ENCODE measurements at regions not wholly inside any gene's neighbourhood (a gene's known extent, or its start where the extent isn't known, plus 50 kb on each side); places are given as distances from the start of the nearest gene placed in this dataset.
"Not testable (repeated sequence)": the region's sequence is repeated elsewhere in the genome, so short reads cannot be mapped to it uniquely, and the experiment has no call there.

- no peak overlapping the region for H3K27ac ChIP-seq
- no peak for TF ChIP-seq CTCF (conservative IDR thresholded peaks at IDR 0.05)
These were observed 992.6 kb downstream of the PCDH9 start for GRCh38 chr13:66237411-66238062.

- TF ChIP-seq CTCF (conservative IDR thresholded peaks at IDR 0.05) = no peak
- no peak overlapping the region for H3K27ac ChIP-seq
These were observed 996.0 kb downstream of the PCDH9 start for GRCh38 chr13:66234159-66234558.

DNA sequence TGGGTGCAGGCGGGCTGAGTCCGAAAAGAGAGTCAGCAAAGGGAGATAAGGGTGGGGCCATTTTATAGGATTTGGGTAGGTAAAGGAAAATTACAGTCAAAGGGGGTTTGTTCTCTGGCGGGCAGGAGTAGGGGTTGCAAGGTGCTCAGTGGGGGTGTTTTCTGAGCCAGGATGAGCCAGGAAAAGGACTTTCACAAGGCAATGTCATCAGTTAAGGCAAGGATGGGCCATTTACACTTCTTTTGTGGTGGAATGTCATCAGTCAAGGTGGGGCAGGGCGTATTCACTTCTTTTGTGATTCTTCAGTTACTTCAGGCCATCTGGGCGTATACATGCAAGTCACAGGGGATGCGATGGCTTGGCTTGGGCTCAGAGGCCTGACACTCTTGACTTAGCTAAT lies 998.2 kb downstream of the PCDH9 start:
- not testable (repeated sequence) for H3K27ac ChIP-seq

GRCh38 chr13:66225072-66225471 lies 1005.1 kb downstream of the PCDH9 start:
- no peak for TF ChIP-seq CTCF (conservative IDR thresholded peaks at IDR 0.05)
- H3K27ac ChIP-seq = no peak overlapping the region

- no peak overlapping the region for H3K27ac ChIP-seq
- TF ChIP-seq CTCF (conservative IDR thresholded peaks at IDR 0.05) = no peak
These were observed 1005.5 kb downstream of the PCDH9 start for GRCh38 chr13:66224663-66225062.

DNA sequence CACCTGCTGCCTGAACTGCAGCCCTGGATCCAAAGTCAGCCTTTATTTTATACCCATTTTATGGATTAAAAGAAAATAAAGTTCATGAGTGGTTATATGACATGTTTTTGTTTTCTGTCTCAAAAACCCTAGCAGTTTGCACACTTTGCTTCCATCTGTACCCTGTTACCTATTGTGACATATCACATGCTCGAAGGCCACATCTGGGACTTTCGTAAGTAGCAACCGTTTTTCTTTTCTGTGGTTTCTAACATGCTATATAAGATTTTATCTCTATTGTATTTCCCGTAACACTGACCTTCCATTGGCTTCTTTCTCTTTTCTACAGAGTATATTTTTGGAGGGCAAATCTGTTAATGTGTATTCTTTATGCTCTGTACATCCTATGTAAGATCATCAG lies 1007.2 kb downstream of the PCDH9 start:
- TF ChIP-seq CTCF (conservative IDR thresholded peaks at IDR 0.05) = no peak
- no peak overlapping the region for H3K27ac ChIP-seq

DNA sequence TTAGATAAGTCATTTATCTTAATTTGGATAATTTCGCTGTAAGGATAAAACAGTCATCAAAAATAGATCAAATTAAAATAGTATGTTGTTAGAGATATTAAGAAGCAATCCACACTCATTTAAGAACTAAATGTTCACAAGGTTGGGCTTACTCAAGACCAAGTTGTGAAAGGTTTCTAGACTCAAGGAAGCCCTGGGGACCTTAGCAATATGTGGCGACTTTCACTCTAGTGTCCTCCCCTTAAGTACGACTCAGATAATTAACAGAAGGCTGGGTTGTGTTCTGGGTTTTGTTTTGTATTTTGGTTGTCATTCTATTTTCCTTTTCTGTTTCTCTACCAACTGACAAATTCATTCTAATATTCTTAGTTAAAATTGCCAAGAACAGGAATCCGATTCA lies 1008.0 kb downstream of the PCDH9 start:
- no peak overlapping the region for H3K27ac ChIP-seq
- TF ChIP-seq CTCF (conservative IDR thresholded peaks at IDR 0.05) = no peak

GRCh38 chr13:66219506-66219905 lies 1010.6 kb downstream of the PCDH9 start:
- H3K27ac ChIP-seq = no peak overlapping the region
- TF ChIP-seq CTCF (conservative IDR thresholded peaks at IDR 0.05) = no peak
